ENCODE measurements at regions not wholly inside any gene's neighbourhood (a gene's known extent, or its start where the extent isn't known, plus 50 kb on each side); places are given as distances from the start of the nearest gene placed in this dataset.

DNA sequence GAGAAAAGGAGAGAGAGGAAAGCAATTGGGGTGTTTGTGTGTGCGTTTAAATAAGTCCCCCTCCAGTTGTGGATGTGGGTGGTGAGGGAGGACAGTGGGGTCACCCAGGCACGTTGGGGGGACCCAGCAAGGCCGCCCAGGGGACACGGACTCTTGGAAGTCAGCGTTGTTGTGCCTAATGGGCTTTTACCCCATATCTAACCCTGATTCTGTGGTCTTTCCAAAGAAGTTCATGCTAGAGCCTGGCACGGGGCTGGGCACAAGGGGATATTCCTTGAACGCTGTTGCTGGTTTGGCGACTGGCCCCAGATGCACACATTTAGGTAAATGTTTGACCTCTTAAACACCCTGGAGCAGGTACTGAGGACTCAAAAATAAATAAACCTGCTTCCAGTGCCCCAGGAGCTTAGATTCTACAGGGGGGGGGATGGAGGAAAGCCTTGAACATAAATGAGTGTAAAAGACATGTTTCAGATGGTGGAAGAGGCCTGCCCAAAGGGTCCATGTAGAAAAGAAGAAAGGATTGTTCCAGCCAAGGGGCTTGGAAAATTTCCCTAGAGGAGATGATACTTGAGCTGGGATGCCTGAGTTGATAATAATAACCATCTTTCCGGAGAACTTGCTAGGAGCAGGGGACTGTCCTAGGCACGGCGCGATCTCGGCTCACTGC is 97.7 kb upstream of the SIX3 start:
- TF ChIP-seq SKIL (IDR thresholded peaks at IDR 0.05; ENCODE audit: low read depth, poor library complexity, severe bottlenecking) (no peak), SRF (IDR thresholded peaks at IDR 0.05; ENCODE audit: low read depth in 2 of 2, low read length in 2 of 2) (no peak), PKNOX1 (IDR thresholded peaks at IDR 0.05) (no peak), RCOR1 (conservative IDR thresholded peaks at IDR 0.05; ENCODE audit: low read depth, low read length) (no peak), GABPA (IDR thresholded peaks at IDR 0.05; ENCODE audit: low read depth) (no peak), ZNF274 (IDR thresholded peaks at IDR 0.05; ENCODE audit: insufficient read depth, insufficient read length) (no peak), ZNF24 (IDR thresholded peaks at IDR 0.05) (no peak)
- TF ChIP-seq, protein P1, sequence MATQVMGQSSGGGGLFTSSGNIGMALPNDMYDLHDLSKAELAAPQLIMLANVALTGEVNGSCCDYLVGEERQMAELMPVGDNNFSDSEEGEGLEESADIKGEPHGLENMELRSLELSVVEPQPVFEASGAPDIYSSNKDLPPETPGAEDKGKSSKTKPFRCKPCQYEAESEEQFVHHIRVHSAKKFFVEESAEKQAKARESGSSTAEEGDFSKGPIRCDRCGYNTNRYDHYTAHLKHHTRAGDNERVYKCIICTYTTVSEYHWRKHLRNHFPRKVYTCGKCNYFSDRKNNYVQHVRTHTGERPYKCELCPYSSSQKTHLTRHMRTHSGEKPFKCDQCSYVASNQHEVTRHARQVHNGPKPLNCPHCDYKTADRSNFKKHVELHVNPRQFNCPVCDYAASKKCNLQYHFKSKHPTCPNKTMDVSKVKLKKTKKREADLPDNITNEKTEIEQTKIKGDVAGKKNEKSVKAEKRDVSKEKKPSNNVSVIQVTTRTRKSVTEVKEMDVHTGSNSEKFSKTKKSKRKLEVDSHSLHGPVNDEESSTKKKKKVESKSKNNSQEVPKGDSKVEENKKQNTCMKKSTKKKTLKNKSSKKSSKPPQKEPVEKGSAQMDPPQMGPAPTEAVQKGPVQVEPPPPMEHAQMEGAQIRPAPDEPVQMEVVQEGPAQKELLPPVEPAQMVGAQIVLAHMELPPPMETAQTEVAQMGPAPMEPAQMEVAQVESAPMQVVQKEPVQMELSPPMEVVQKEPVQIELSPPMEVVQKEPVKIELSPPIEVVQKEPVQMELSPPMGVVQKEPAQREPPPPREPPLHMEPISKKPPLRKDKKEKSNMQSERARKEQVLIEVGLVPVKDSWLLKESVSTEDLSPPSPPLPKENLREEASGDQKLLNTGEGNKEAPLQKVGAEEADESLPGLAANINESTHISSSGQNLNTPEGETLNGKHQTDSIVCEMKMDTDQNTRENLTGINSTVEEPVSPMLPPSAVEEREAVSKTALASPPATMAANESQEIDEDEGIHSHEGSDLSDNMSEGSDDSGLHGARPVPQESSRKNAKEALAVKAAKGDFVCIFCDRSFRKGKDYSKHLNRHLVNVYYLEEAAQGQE (IDR thresholded peaks at IDR 0.05; ENCODE audit: low read depth, low read length), result no peak
- TF ChIP-seq, protein P2, sequence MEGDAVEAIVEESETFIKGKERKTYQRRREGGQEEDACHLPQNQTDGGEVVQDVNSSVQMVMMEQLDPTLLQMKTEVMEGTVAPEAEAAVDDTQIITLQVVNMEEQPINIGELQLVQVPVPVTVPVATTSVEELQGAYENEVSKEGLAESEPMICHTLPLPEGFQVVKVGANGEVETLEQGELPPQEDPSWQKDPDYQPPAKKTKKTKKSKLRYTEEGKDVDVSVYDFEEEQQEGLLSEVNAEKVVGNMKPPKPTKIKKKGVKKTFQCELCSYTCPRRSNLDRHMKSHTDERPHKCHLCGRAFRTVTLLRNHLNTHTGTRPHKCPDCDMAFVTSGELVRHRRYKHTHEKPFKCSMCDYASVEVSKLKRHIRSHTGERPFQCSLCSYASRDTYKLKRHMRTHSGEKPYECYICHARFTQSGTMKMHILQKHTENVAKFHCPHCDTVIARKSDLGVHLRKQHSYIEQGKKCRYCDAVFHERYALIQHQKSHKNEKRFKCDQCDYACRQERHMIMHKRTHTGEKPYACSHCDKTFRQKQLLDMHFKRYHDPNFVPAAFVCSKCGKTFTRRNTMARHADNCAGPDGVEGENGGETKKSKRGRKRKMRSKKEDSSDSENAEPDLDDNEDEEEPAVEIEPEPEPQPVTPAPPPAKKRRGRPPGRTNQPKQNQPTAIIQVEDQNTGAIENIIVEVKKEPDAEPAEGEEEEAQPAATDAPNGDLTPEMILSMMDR (IDR thresholded peaks at IDR 0.05 in 2 of 3, conservative IDR thresholded peaks at IDR 0.05 in 1 of 3; ENCODE audit: control insufficient read depth in 2 of 3, extremely low read depth in 1 of 3, insufficient read depth in 1 of 3, low read depth in 3 of 3, low read length in 3 of 3), result no peak
- TF ChIP-seq, protein P3, sequence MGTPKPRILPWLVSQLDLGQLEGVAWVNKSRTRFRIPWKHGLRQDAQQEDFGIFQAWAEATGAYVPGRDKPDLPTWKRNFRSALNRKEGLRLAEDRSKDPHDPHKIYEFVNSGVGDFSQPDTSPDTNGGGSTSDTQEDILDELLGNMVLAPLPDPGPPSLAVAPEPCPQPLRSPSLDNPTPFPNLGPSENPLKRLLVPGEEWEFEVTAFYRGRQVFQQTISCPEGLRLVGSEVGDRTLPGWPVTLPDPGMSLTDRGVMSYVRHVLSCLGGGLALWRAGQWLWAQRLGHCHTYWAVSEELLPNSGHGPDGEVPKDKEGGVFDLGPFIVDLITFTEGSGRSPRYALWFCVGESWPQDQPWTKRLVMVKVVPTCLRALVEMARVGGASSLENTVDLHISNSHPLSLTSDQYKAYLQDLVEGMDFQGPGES (IDR thresholded peaks at IDR 0.05), result no peak

Measured in GM12878 (cell line).